ENCODE measurements at regions not wholly inside any gene's neighbourhood (a gene's known extent, or its start where the extent isn't known, plus 50 kb on each side); places are given as distances from the start of the nearest gene placed in this dataset.

GRCh38 chr7:51645702-51646298 lies 329.2 kb upstream of the COBL start:
- TF ChIP-seq EZH2 (IDR thresholded peaks at IDR 0.05; ENCODE audit: borderline replicate concordance, low read length) (no peak), CTCF (conservative IDR thresholded peaks at IDR 0.05 in 1 of 2, IDR thresholded peaks at IDR 0.05 in 1 of 2; ENCODE audit: extremely low read depth in 1 of 2, insufficient read depth in 1 of 2, low read depth in 1 of 2, low read length in 2 of 2) (no peak)

All from mammary epithelial cell (primary cell).